Right atrium auricular region (tissue), 2 donors: ENCODE measurements at regions not wholly inside any gene's neighbourhood (a gene's known extent, or its start where the extent isn't known, plus 50 kb on each side); places are given as distances from the start of the nearest gene placed in this dataset.

ENCODE experiments used
- DNase-seq: peaks from one replicate; pipeline ENCODE4 v3.0.0-alpha.2; 2019; ENCODE audit warnings: low spot score
- H3K27ac ChIP-seq, 2 donors: fragments of 200-600 bp; sonication (generic); 1 replicate in 1 of 2; 2 replicates in 1 of 2; pipeline ENCODE4 v1.5.1; 2016 to 2019
- H3K27me3 ChIP-seq, 2 donors: fragments of 200-600 bp; sonication (generic); one replicate each; pipeline versions ENCODE4 v1.5.1 to v1.6.0; 2017 to 2019
- H3K36me3 ChIP-seq: fragments of 200-600 bp; sonication (generic); one replicate; pipeline ENCODE4 v1.5.1; 2016
- H3K4me1 ChIP-seq, 2 donors: fragments of 200-600 bp; sonication (generic); one replicate each; pipeline versions ENCODE4 v1.5.1 to v1.6.0; 2017 to 2019
- H3K4me3 ChIP-seq, 2 donors: fragments of 200-600 bp; sonication (generic); 1 replicate in 1 of 2; 2 replicates in 1 of 2; pipeline ENCODE4 v1.5.1; 2017 to 2019; ENCODE audit warnings: mild to moderate bottlenecking in 1 of 2, moderate library complexity in 1 of 2
- H3K9me3 ChIP-seq, 2 donors: fragments of 200-600 bp; sonication (generic); one replicate each; pipeline ENCODE4 v1.5.1; 2019
- TF ChIP-seq, protein P1 (sequence below), 2 donors: fragments of 200-600 bp; sonication (generic); IDR thresholded peaks; one replicate each; pipeline ENCODE4 v1.5.1; 2019; ENCODE audit warnings: antibody characterized with exemption in 2 of 2

- H3K36me3 ChIP-seq, result no peaks in the 10 kb centered on the region
- TF ChIP-seq, protein P1, sequence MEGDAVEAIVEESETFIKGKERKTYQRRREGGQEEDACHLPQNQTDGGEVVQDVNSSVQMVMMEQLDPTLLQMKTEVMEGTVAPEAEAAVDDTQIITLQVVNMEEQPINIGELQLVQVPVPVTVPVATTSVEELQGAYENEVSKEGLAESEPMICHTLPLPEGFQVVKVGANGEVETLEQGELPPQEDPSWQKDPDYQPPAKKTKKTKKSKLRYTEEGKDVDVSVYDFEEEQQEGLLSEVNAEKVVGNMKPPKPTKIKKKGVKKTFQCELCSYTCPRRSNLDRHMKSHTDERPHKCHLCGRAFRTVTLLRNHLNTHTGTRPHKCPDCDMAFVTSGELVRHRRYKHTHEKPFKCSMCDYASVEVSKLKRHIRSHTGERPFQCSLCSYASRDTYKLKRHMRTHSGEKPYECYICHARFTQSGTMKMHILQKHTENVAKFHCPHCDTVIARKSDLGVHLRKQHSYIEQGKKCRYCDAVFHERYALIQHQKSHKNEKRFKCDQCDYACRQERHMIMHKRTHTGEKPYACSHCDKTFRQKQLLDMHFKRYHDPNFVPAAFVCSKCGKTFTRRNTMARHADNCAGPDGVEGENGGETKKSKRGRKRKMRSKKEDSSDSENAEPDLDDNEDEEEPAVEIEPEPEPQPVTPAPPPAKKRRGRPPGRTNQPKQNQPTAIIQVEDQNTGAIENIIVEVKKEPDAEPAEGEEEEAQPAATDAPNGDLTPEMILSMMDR (IDR thresholded peaks at IDR 0.05), result no peak
- H3K4me3 ChIP-seq, result no peak overlapping the region
Observed at GRCh38 chr1:96329121-96329520, 392.5 kb upstream of the PTBP2 start.

GRCh38 chr1:96331596-96331995 is 390.0 kb upstream of the PTBP2 start:
- DNase-seq, result no peak
- Histone ChIP-seq H3K4me1 (no peaks in the 10 kb centered on the region), H3K27ac (no peak overlapping the region), H3K36me3 (no peaks in the 10 kb centered on the region), H3K9me3 (no peaks in the 10 kb centered on the region), H3K4me3 (no peak overlapping the region), H3K27me3 (no peaks in the 10 kb centered on the region)
- TF ChIP-seq, protein P1 (IDR thresholded peaks at IDR 0.05), result no peak

More at GRCh38 chr1:96329121-96329520, 392.5 kb upstream of the PTBP2 start:
- Histone ChIP-seq H3K9me3 (no peaks in the 10 kb centered on the region), H3K27me3 (no peaks in the 10 kb centered on the region), H3K4me1 (no peaks in the 10 kb centered on the region), H3K27ac (no peak overlapping the region)
- no peak for DNase-seq

GRCh38 chr1:96333522-96334235 is 387.9 kb upstream of the PTBP2 start:
- Histone ChIP-seq H3K4me1 (no peaks in the 10 kb centered on the region), H3K27ac (no peak overlapping the region), H3K9me3 (no peaks in the 10 kb centered on the region), H3K36me3 (no peaks in the 10 kb centered on the region), H3K27me3 (no peaks in the 10 kb centered on the region), H3K4me3 (no peak overlapping the region)
- TF ChIP-seq, protein P1 (IDR thresholded peaks at IDR 0.05), result no peak
- DNase-seq, result no peak

GRCh38 chr1:96334236-96334557 is 387.4 kb upstream of the PTBP2 start:
- H3K36me3 ChIP-seq, result no peaks in the 10 kb centered on the region
- no peak overlapping the region for H3K27ac ChIP-seq
- H3K4me1 ChIP-seq, result no peaks in the 10 kb centered on the region
- no peaks in the 10 kb centered on the region for H3K9me3 ChIP-seq
- TF ChIP-seq, protein P1 (IDR thresholded peaks at IDR 0.05), result no peak
- no peak overlapping the region for H3K4me3 ChIP-seq
- no peaks in the 10 kb centered on the region for H3K27me3 ChIP-seq
- no peak for DNase-seq

- H3K27ac ChIP-seq, result no peak overlapping the region
- H3K9me3 ChIP-seq, result no peaks in the 10 kb centered on the region
- H3K27me3 ChIP-seq, result no peaks in the 10 kb centered on the region
- no peaks in the 10 kb centered on the region for H3K36me3 ChIP-seq
- no peak overlapping the region for H3K4me3 ChIP-seq
- H3K4me1 ChIP-seq, result no peaks in the 10 kb centered on the region
- no peak for DNase-seq
- TF ChIP-seq, protein P1 (IDR thresholded peaks at IDR 0.05), result no peak
Observed at GRCh38 chr1:96338622-96339021, 383.0 kb upstream of the PTBP2 start.

GRCh38 chr1:96340686-96341085 is 380.9 kb upstream of the PTBP2 start:
- Histone ChIP-seq H3K9me3 (peaks cover 0 to 8% of the 10 kb centered on the region in 2 donors), H3K27ac (no peak overlapping the region), H3K36me3 (no peaks in the 10 kb centered on the region), H3K27me3 (no peaks in the 10 kb centered on the region), H3K4me3 (no peak overlapping the region), H3K4me1 (no peaks in the 10 kb centered on the region)
- TF ChIP-seq, protein P1 (IDR thresholded peaks at IDR 0.05), result no peak
- no peak for DNase-seq
